Astrocyte (in vitro differentiated cells and primary cell): ENCODE measurements at regions not wholly inside any gene's neighbourhood (a gene's known extent, or its start where the extent isn't known, plus 50 kb on each side); places are given as distances from the start of the nearest gene placed in this dataset.

ENCODE experiments used
- DNase-seq: peaks from one replicate; pipeline ENCODE4 v3.0.0-alpha.2; 2010; ENCODE audit warnings: low read depth
- FAIRE-seq: peaks from 2 replicates; lab custom pipeline; 2011; peaks lifted over from hg19 to GRCh38; lab: Jason Lieb, UNC
- H2AFZ ChIP-seq: 2 replicates; pipeline ENCODE4 v1.6.0; 2012; ENCODE audit warnings: low read depth, low read length, inconsistent platforms
- H3K27ac ChIP-seq: 2 replicates; pipeline ENCODE4 v1.5.1; 2011; ENCODE audit warnings: low read depth, low read length, inconsistent platforms
- H3K27me3 ChIP-seq: 2 replicates; pipeline ENCODE4 v1.6.0; 2011; ENCODE audit warnings: low read length, inconsistent platforms; ENCODE audit not compliant: insufficient read depth
- H3K36me3 ChIP-seq: 2 replicates; pipeline ENCODE4 v1.5.1; 2011; ENCODE audit warnings: low read length, inconsistent platforms; ENCODE audit not compliant: insufficient read depth
- H3K4me1 ChIP-seq: 2 replicates; pipeline ENCODE4 v1.5.1; 2011; ENCODE audit warnings: low read length, inconsistent platforms; ENCODE audit not compliant: insufficient read depth
- H3K4me2 ChIP-seq: 2 replicates; pipeline ENCODE4 v1.6.0; 2012; ENCODE audit warnings: low read length, inconsistent platforms
- H3K4me3 ChIP-seq: 2 replicates; pipeline ENCODE4 v1.5.1; 2011; ENCODE audit warnings: low read depth, mild to moderate bottlenecking, low read length, inconsistent platforms; ENCODE audit not compliant: insufficient read depth
- H3K79me2 ChIP-seq: 2 replicates; pipeline ENCODE4 v1.6.0; 2012; ENCODE audit warnings: mild to moderate bottlenecking, low read length, inconsistent platforms; ENCODE audit not compliant: insufficient read depth
- H3K9ac ChIP-seq: 2 replicates; pipeline ENCODE4 v1.6.0; 2012; ENCODE audit warnings: mild to moderate bottlenecking, low read length, inconsistent platforms
- H3K9me3 ChIP-seq: 2 replicates; pipeline ENCODE4 v1.5.1; 2012; ENCODE audit warnings: low read depth, mild to moderate bottlenecking, low read length, inconsistent platforms; ENCODE audit not compliant: insufficient read depth
- H4K20me1 ChIP-seq: 2 replicates; pipeline ENCODE4 v1.6.0; 2012; ENCODE audit warnings: low read length, inconsistent platforms; ENCODE audit not compliant: insufficient read depth
- H3K27ac Mint-ChIP-seq: one replicate; pipeline ENCODE4 v1.8.0; 2021; ENCODE audit warnings: mild to moderate bottlenecking, mixed read lengths; ENCODE audit not compliant: unreplicated experiment
- H3K27me3 Mint-ChIP-seq: one replicate; pipeline ENCODE4 v1.8.0; 2021; ENCODE audit warnings: low read depth, mixed read lengths; ENCODE audit not compliant: unreplicated experiment
- H3K36me3 Mint-ChIP-seq: one replicate; pipeline ENCODE4 v1.8.0; 2021; ENCODE audit warnings: low read depth, mixed read lengths; ENCODE audit not compliant: unreplicated experiment
- H3K4me1 Mint-ChIP-seq: one replicate; pipeline ENCODE4 v1.8.0; 2021; ENCODE audit warnings: low read depth, mixed read lengths; ENCODE audit not compliant: unreplicated experiment
- H3K4me3 Mint-ChIP-seq: one replicate; pipeline ENCODE4 v1.8.0; 2021; ENCODE audit warnings: mild to moderate bottlenecking, moderate library complexity, mixed read lengths; ENCODE audit not compliant: unreplicated experiment
- H3K9me3 Mint-ChIP-seq: one replicate; pipeline ENCODE4 v1.8.0; 2021; ENCODE audit warnings: mild to moderate bottlenecking, mixed read lengths; ENCODE audit not compliant: unreplicated experiment
- EZH2 ChIP-seq: IDR thresholded peaks from 2 replicates; pipeline ENCODE4 v1.6.1; 2012; ENCODE audit warnings: mild to moderate bottlenecking, low read length, inconsistent platforms; ENCODE audit not compliant: insufficient read depth
- TF ChIP-seq, protein P1 (sequence below): IDR thresholded peaks from 2 replicates; pipeline ENCODE4 v1.5.1; 2011; ENCODE audit warnings: low read depth, mild to moderate bottlenecking, inconsistent platforms, low read length, moderate library complexity; ENCODE audit not compliant: insufficient read depth

DNA sequence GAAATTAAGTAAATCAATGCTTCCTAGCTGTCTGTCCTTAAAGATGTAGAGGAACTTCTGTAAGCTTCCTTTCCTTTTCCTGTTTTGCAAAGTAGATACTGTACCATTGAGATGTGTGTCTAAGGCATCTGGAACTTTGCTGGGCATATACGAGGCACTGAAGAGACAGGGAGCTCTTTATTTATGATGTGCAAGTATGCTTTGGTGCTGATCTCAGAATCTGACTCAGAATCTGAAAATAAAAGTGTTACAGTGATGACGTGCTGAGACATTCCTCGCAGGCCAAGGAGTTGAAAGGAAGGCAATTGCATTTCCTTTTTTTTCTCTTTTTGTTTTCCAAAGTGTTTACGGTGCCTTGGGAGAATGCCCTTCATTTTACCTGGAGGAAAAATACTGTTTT is 230.9 kb upstream of the RGPD4 start:
- FAIRE-seq (peak; percentile 64), DNase-seq (peak; percentile 79)
- H3K27me3 ChIP-seq: no peaks in the 10 kb centered on the region
- H3K9me3 ChIP-seq: no peaks in the 10 kb centered on the region
- H4K20me1 ChIP-seq: no peaks in the 10 kb centered on the region
- peak overlapping the region; percentile 6 for H2AFZ ChIP-seq
- H3K27ac ChIP-seq: peak overlapping the region; percentile 48
- no peaks in the 10 kb centered on the region for H3K36me3 ChIP-seq
- H3K4me1 ChIP-seq: peaks cover 20% of the 10 kb centered on the region
- peak overlapping the region; percentile 7 for H3K9ac ChIP-seq
- Mint-ChIP-seq H3K36me3 (no peaks in the 10 kb centered on the region), H3K4me1 (peaks cover 23% of the 10 kb centered on the region), H3K27ac (peak overlapping the region; percentile 14), H3K27me3 (no peaks in the 10 kb centered on the region), H3K9me3 (no peaks in the 10 kb centered on the region), H3K4me3 (no peak overlapping the region)
- H3K79me2 ChIP-seq: no peaks in the 10 kb centered on the region
- H3K4me2 ChIP-seq: peak overlapping the region; percentile 64
- H3K4me3 ChIP-seq: peak overlapping the region; percentile 2
- TF ChIP-seq, protein P1, sequence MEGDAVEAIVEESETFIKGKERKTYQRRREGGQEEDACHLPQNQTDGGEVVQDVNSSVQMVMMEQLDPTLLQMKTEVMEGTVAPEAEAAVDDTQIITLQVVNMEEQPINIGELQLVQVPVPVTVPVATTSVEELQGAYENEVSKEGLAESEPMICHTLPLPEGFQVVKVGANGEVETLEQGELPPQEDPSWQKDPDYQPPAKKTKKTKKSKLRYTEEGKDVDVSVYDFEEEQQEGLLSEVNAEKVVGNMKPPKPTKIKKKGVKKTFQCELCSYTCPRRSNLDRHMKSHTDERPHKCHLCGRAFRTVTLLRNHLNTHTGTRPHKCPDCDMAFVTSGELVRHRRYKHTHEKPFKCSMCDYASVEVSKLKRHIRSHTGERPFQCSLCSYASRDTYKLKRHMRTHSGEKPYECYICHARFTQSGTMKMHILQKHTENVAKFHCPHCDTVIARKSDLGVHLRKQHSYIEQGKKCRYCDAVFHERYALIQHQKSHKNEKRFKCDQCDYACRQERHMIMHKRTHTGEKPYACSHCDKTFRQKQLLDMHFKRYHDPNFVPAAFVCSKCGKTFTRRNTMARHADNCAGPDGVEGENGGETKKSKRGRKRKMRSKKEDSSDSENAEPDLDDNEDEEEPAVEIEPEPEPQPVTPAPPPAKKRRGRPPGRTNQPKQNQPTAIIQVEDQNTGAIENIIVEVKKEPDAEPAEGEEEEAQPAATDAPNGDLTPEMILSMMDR: no peak
- no peak for TF ChIP-seq EZH2

DNA sequence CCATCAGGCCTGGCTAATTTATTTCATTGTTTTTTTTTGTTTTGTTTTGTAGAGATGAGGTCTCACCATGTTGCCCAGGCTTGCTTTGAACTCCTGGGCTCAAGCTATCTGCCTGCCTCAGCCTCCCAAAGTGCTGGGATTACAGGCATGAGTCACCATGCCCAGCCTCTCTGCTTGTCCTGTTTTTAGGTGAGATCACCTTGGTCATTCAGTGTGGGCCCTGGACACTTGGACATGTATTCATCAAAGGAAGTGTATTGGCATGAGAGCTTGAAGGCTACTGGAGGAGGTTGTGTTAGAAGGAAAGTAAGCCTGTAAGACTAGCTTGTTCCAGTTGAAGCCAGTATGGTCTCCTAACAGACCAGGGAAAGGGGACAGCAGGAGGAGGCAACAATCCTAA is 229.2 kb upstream of the RGPD4 start:
- H3K27ac ChIP-seq: no peak overlapping the region
- H2AFZ ChIP-seq: peak overlapping the region; percentile 19
- no peaks in the 10 kb centered on the region for H3K9me3 ChIP-seq
- no peak overlapping the region for H3K9ac ChIP-seq
- peaks cover 10% of the 10 kb centered on the region for H3K4me1 Mint-ChIP-seq
- H3K36me3 ChIP-seq: no peaks in the 10 kb centered on the region
- no peaks in the 10 kb centered on the region for H3K9me3 Mint-ChIP-seq
- peaks cover 11% of the 10 kb centered on the region for H3K4me1 ChIP-seq
- TF ChIP-seq EZH2: no peak
- TF ChIP-seq, protein P1: no peak
- H3K36me3 Mint-ChIP-seq: no peaks in the 10 kb centered on the region
- H3K4me3 Mint-ChIP-seq: no peak overlapping the region
- H3K4me2 ChIP-seq: no peak overlapping the region
- H3K27me3 Mint-ChIP-seq: no peaks in the 10 kb centered on the region
- H4K20me1 ChIP-seq: no peaks in the 10 kb centered on the region
- no peak overlapping the region for H3K27ac Mint-ChIP-seq
- H3K4me3 ChIP-seq: no peak overlapping the region
- no peak for FAIRE-seq
- no peaks in the 10 kb centered on the region for H3K27me3 ChIP-seq
- DNase-seq: no peak
- no peaks in the 10 kb centered on the region for H3K79me2 ChIP-seq

DNA sequence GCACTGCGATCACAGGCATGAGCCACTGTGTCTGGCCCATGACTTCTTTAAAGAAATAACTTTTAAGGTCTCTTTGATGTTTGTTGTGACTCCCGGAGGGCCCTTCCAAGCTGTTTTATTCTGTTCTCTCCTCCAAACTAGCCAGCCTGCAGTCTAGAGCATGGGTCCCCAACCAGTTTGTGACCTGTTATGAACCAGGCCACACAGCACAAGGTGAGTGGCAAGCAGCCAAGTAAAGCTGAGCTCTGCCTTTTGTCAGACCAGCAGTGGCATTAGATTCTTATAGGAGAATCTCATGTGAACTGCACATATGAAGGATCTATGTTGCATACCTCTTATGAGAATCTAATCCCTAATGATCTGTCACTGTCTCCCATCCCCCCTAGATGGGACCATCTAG is 223.9 kb upstream of the RGPD4 start:
- Histone ChIP-seq H3K4me2 (no peak overlapping the region), H2AFZ (no peak overlapping the region), H3K9me3 (no peaks in the 10 kb centered on the region), H3K27ac (no peak overlapping the region), H3K4me3 (no peak overlapping the region), H3K27me3 (no peaks in the 10 kb centered on the region), H4K20me1 (no peaks in the 10 kb centered on the region), H3K4me1 (no peaks in the 10 kb centered on the region), H3K9ac (no peak overlapping the region), H3K79me2 (no peaks in the 10 kb centered on the region), H3K36me3 (no peaks in the 10 kb centered on the region)
- Mint-ChIP-seq H3K36me3 (no peaks in the 10 kb centered on the region), H3K27ac (no peak overlapping the region), H3K9me3 (no peaks in the 10 kb centered on the region), H3K27me3 (no peaks in the 10 kb centered on the region), H3K4me3 (no peak overlapping the region), H3K4me1 (peaks cover 8% of the 10 kb centered on the region)
- FAIRE-seq: no peak
- TF ChIP-seq EZH2: no peak
- TF ChIP-seq, protein P1: no peak
- DNase-seq: no peak
